Skeletal muscle satellite cell (primary cell): ENCODE measurements at regions not wholly inside any gene's neighbourhood (a gene's known extent, or its start where the extent isn't known, plus 50 kb on each side); places are given as distances from the start of the nearest gene placed in this dataset.
"Not testable (repeated sequence)": the region's sequence is repeated elsewhere in the genome, so short reads cannot be mapped to it uniquely, and the experiment has no call there.

Experiments
- H3K27me3 ChIP-seq: 2 replicates; pipeline ENCODE4 v1.7.0; 2013; ENCODE audit warnings: low read length; ENCODE audit not compliant: control insufficient read depth, insufficient read depth
- H3K36me3 ChIP-seq: 2 replicates; pipeline ENCODE4 v1.7.0; 2013; ENCODE audit warnings: mild to moderate bottlenecking, control low read depth, low read length; ENCODE audit not compliant: insufficient read depth
- H3K4me1 ChIP-seq: 2 replicates; pipeline ENCODE4 v1.7.0; 2013; ENCODE audit warnings: low read length; ENCODE audit not compliant: control insufficient read depth, insufficient read depth
- H3K4me2 ChIP-seq: 2 replicates; pipeline ENCODE4 v1.7.0; 2013; ENCODE audit warnings: mild to moderate bottlenecking, low read length
- H3K4me3 ChIP-seq: 2 replicates; pipeline ENCODE4 v1.7.0; 2013; ENCODE audit warnings: low read length
- H3K9ac ChIP-seq: 2 replicates; pipeline ENCODE4 v1.7.0; 2013; ENCODE audit warnings: mild to moderate bottlenecking, low read depth, low read length, moderate library complexity
- H3K9me3 ChIP-seq: replicated peaks from 2 replicates; pipeline ENCODE4 v1.7.0; 2013; ENCODE audit warnings: mild to moderate bottlenecking, control low read depth, low read length

DNA sequence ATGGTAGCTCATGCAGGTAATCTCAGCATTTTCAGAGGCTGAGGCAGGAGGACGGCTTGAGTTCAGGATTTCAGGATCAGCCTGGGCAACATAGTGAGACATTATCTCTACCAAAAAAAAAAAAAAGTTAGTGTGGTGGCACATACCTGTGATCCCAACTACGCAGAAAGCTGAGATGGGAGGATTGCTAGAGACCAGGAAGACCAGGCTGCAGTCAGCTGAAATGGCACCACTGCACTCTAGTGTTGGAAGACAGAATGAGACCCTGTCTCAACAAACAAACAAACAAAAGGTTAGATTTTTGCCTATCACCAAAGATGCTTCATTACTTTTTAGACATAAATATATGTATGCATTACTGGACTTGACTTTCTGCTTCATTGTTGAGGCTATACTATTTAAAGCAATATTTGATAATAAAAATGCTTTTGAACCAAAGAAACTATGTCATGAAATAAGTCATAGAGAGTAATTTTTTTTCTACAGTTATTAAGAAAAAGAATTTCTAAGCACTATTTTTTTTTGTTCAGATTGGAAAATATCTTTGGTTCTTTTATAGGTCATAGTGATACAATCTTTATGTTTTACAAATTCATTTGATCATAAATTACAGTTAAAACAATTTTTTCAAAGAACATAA lies 1180.1 kb upstream of the ATXN8OS start:
- Histone ChIP-seq H3K4me1 (no peaks in the 10 kb centered on the region), H3K9me3 (no peaks in the 10 kb centered on the region), H3K4me3 (no peak overlapping the region), H3K4me2 (no peak overlapping the region), H3K27me3 (no peaks in the 10 kb centered on the region), H3K9ac (no peak overlapping the region), H3K36me3 (no peaks in the 10 kb centered on the region)

DNA sequence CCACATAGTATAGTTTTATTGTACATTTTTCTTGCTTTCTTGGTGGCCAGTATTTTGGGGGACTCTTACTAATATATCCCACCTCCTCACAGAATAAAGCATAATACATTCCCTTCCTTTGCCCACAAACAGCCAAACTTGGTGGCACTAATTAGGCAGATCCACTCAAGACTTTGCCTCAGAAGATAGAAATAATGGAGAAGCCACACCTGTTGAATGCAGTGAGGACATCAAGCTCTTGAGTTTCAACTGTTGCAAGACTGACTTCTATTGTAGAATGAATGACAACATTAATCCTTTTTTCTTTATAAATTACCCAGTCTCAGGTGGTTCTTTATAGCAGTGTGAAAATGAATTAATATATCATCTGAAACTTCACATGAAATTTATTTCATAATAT lies 1183.6 kb upstream of the ATXN8OS start:
- no peak overlapping the region for H3K9ac ChIP-seq
- no peak overlapping the region for H3K4me3 ChIP-seq
- no peaks in the 10 kb centered on the region for H3K9me3 ChIP-seq
- no peaks in the 10 kb centered on the region for H3K36me3 ChIP-seq
- no peaks in the 10 kb centered on the region for H3K4me1 ChIP-seq
- no peak overlapping the region for H3K4me2 ChIP-seq
- no peaks in the 10 kb centered on the region for H3K27me3 ChIP-seq

DNA sequence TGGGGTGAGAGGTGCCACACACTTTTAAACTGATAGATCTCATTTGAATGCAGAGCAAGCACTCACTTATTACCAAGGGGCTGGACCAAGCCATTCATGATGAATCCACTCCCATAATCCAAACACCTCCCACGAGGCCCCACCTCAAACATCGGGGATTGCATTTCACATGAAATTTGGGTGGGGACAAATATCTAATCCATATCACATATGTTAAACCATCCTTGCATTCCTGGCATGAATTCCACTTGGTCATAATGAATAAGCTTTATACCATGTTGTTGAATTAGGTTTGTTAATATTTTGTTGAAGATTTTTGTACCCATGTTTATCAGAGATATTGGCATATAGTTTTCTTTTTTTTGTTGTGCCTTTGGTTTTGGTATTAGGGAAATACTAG lies 1198.7 kb upstream of the ATXN8OS start:
- H3K36me3 ChIP-seq = no peaks in the 10 kb centered on the region
- no peak overlapping the region for H3K4me2 ChIP-seq
- no peak overlapping the region for H3K4me3 ChIP-seq
- no peaks in the 10 kb centered on the region for H3K4me1 ChIP-seq
- H3K27me3 ChIP-seq = no peaks in the 10 kb centered on the region
- peaks cover 8% of the 10 kb centered on the region for H3K9me3 ChIP-seq
- H3K9ac ChIP-seq = no peak overlapping the region

DNA sequence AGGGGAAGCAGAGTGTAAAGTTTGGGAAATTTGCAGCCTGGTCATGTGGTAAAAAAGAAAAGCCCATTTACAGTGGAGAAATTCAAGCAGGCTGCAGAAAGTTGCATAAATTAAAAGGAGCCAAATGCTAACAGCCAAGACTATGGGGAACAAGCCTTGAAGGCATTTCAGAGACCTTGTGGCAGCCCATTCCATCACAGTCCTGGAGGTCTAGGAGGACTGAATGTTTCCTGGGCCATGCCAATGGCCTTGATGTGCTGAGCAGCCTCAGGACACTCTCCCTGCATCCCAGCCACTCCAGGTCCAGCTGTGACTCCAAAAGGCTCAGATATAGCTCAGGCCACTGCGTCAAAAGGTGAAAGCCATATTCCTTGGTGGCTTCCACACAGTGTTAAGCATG lies 1202.4 kb upstream of the ATXN8OS start:
- no peaks in the 10 kb centered on the region for H3K27me3 ChIP-seq

DNA sequence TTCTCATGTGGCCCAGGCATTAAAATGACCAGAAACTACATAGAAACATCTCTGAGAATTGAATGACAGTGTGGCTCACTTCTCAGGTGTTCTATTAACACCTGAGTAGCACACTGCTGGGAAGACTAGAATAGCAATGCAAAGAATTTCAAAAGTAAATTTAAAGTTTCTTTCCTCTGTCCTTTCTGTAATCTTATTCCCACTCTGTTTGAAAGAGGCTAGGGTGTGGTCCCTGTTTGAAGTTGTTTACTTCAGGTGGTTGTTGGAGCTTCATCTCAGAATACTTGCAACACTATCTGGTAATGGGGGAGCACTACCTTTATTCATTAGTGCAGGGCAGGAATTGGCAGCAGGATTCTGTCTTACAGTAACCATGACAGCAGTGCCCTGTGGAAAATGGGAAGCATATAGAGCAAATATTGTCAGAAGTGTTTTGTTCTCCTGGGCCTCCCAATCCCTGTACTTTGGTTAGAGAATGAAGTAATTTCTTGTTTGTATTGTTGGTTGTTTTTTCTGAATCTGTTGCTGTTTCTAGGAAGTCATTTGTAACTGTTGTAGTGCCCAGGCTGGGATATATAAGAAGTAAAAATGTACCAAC lies 1210.2 kb upstream of the ATXN8OS start:
- Histone ChIP-seq H3K4me1 (no peaks in the 10 kb centered on the region), H3K27me3 (no peaks in the 10 kb centered on the region), H3K36me3 (no peaks in the 10 kb centered on the region), H3K4me2 (no peak overlapping the region), H3K9ac (no peak overlapping the region), H3K9me3 (no peaks in the 10 kb centered on the region), H3K4me3 (no peak overlapping the region)

More for the DNA sequence above, 1202.4 kb upstream of the ATXN8OS start:
- Histone ChIP-seq H3K9ac (no peak overlapping the region), H3K36me3 (no peaks in the 10 kb centered on the region), H3K4me1 (no peaks in the 10 kb centered on the region), H3K4me3 (no peak overlapping the region), H3K4me2 (no peak overlapping the region), H3K9me3 (peaks cover 8% of the 10 kb centered on the region)

DNA sequence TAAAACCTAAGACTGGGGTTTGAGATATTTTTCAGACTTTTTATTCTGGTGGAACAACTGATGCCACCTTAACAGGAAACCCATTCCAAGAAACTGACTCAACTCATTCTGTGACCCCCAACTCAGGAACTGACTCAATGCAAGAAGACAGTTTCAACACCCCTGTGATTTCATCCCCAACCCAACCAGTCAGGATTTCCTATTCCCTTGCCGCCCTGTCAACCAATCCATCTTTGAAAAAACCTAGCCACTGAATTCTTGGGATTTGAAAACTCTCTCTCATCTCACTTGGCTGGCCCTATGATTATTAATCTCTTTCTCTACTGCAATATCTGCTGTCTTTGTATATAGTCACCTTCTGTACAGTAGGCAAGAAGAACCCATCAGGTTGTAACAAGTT lies 1211.9 kb upstream of the ATXN8OS start:
- no peaks in the 10 kb centered on the region for H3K36me3 ChIP-seq
- H3K4me1 ChIP-seq = no peaks in the 10 kb centered on the region
- no peak overlapping the region for H3K9ac ChIP-seq
- no peak overlapping the region for H3K4me3 ChIP-seq
- H3K4me2 ChIP-seq = no peak overlapping the region
- no peaks in the 10 kb centered on the region for H3K27me3 ChIP-seq
- no peaks in the 10 kb centered on the region for H3K9me3 ChIP-seq

DNA sequence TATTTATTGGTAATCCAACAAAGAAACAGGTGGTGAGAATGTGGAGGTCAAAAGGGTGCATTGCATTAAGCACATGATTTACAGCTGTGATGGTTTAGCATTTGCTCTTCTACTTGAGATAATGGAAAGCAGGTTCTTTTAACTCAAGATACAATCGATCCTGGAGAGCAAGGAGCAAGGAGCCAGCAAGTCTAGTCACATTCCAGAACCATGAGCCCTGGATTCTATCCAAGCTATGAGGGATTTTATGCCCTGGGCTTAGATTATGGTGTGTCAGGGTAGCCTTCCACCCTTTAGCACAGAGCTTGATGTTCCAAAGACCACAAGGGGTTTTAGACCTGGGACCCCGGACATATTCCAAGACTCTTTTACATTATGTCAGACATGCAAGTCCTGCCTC lies 1213.9 kb upstream of the ATXN8OS start:
- H3K4me3 ChIP-seq, H3K4me2 ChIP-seq, H3K9me3 ChIP-seq, H3K27me3 ChIP-seq, H3K36me3 ChIP-seq, H3K4me1 ChIP-seq, H3K9ac ChIP-seq: not testable (repeated sequence)

DNA sequence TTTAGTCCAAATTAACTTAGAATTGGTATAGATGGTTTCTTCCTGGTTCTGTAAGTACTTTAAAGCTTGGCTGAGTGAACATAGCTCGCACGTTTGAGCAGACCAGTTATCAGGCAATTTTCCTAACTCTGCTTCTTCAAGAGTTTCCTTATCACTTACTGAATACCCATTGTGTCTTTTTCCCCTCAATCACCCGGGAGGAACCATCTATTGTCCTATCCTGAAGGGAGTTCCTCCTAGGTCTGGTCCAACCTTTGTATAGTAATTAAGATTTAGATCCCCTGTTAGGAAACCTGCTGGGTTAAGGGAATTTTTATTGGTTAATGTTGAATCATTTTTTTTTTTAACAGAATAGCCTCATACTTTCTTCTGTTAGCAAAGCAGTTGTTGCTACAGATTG lies 1215.0 kb upstream of the ATXN8OS start:
- H3K9me3 ChIP-seq, H3K9ac ChIP-seq, H3K36me3 ChIP-seq, H3K4me2 ChIP-seq, H3K4me1 ChIP-seq, H3K27me3 ChIP-seq, H3K4me3 ChIP-seq: not testable (repeated sequence)

DNA sequence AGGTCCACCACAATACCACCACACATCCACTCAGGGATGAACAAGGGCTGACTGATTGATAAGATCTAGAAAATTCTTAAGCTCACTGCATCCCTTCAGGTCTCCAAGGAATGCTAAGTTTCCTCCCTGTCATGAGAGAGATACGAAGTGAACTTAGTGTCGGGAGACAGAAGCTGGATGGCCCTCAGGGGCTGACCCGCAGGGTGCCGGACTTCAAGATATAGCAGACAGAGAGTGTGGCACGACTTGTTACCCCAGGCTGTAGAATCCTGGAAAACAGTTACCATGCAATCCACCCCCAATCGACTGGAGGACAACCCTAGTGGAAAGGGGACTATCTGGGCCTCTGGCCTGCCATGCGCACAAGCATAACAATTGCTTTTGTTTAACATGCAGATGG lies 1217.5 kb upstream of the ATXN8OS start:
- H3K27me3 ChIP-seq, H3K9ac ChIP-seq, H3K4me2 ChIP-seq, H3K36me3 ChIP-seq, H3K9me3 ChIP-seq, H3K4me3 ChIP-seq, H3K4me1 ChIP-seq: not testable (repeated sequence)

DNA sequence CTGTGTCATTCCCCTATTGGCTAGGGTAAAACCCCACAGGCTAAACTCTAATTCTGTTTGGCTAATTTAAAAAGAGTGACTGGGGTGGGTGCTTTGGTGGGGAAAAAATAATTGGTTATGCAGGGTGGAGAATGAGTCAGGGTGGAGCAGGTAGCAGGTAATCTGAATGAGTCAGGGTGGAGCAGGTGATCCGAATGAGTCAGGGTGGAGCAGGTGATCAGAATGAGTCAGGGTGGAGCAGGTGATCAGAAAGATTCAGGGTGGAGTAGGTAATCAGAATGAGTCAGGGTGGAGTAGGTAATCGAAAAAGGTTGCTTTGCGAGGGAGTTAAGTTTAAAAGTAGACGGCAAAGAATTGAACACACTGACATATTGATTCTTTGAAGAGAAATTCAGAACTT lies 1218.8 kb upstream of the ATXN8OS start:
- no peak overlapping the region for H3K9ac ChIP-seq
- H3K4me1 ChIP-seq = no peaks in the 10 kb centered on the region
- no peak overlapping the region for H3K4me2 ChIP-seq

DNA sequence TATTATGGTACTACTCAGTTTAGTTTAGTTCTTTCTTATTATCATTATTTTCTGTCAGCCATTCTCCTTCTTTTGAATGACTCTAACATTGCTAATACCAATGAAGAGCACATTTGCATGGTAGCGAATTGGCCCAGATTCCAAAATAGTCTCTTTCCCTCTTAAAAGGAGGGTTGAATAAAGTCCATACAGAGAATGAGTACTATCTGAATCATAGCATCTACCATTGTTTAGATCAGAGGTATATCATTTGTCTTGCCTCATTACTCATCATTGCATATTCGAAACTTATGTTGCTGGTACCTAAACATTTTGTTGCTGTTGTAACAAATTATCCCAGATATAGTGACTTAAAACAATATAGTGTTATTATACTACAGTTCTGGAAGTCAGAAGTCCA lies 1235.3 kb upstream of the ATXN8OS start:
- Histone ChIP-seq H3K4me1 (no peaks in the 10 kb centered on the region), H3K9me3 (no peaks in the 10 kb centered on the region), H3K4me3 (no peak overlapping the region), H3K4me2 (no peak overlapping the region), H3K36me3 (no peaks in the 10 kb centered on the region), H3K27me3 (no peaks in the 10 kb centered on the region), H3K9ac (no peak overlapping the region)

More for the DNA sequence above, 1218.8 kb upstream of the ATXN8OS start:
- Histone ChIP-seq H3K9me3 (no peaks in the 10 kb centered on the region), H3K36me3 (no peaks in the 10 kb centered on the region), H3K27me3 (no peaks in the 10 kb centered on the region), H3K4me3 (no peak overlapping the region)

DNA sequence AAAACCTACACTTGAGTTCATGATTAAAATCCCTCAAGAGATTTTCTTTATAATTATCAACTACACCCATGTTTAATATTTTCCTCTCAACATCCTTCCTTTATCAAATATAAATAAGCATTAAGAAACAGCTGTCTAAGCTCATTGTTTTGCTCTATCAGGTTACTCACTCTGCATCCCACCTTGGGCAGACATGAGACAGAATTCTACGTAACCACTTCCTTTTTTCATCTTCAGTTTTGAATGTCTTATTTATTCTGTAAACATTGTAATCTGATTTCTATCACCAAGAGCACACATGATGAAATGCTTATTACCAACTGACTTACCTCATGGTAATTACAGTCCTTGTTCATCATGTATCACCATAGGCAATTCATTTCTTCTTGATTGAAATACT lies 1256.6 kb upstream of the ATXN8OS start:
- Histone ChIP-seq H3K4me3 (no peak overlapping the region), H3K27me3 (no peaks in the 10 kb centered on the region), H3K9ac (no peak overlapping the region), H3K4me2 (no peak overlapping the region), H3K4me1 (no peaks in the 10 kb centered on the region), H3K9me3 (no peaks in the 10 kb centered on the region), H3K36me3 (no peaks in the 10 kb centered on the region)
